Heart left ventricle (tissue), 16 donors: ENCODE measurements at regions not wholly inside any gene's neighbourhood (a gene's known extent, or its start where the extent isn't known, plus 50 kb on each side); places are given as distances from the start of the nearest gene placed in this dataset.

Experiments used
- ATAC-seq, 4 donors: fragments of 200-7000 bp; cut with Tn5 transposase; one replicate each; pipeline ENCODE4 v1.9.1; 2020 to 2022; ENCODE audit warnings: moderate library complexity in 4 of 4, mild to moderate bottlenecking in 3 of 4, moderate number of reproducible peaks in 1 of 4
- DNase-seq, 5 donors: peaks; one replicate each; pipeline ENCODE4 v3.0.0-alpha.2; 2020
- H3K27ac ChIP-seq, 12 donors: fragments of 200-600 bp; sonication (generic) in 4 of 12; one replicate each; pipeline versions ENCODE4 v1.5.0 to v1.8.0; 2016 to 2022; ENCODE audit warnings: mild to moderate bottlenecking in 2 of 12
- H3K27me3 ChIP-seq, 9 donors: fragments of 200-600 bp; sonication (generic) in 2 of 9; one replicate each; pipeline versions ENCODE4 v1.5.1 to v1.8.0; 2016 to 2022; ENCODE audit warnings: mild to moderate bottlenecking in 3 of 9
- H3K36me3 ChIP-seq, 9 donors: fragments of 200-600 bp; sonication (generic) in 2 of 9; one replicate each; pipeline versions ENCODE4 v1.5.0 to v1.8.0; 2018 to 2022; ENCODE audit warnings: mild to moderate bottlenecking in 2 of 9
- H3K4me1 ChIP-seq, 12 donors: fragments of 200-600 bp; sonication (generic) in 4 of 12; one replicate each; pipeline versions ENCODE4 v1.5.0 to v1.8.0; 2016 to 2022; ENCODE audit warnings: mild to moderate bottlenecking in 3 of 12
- H3K4me3 ChIP-seq, 12 donors: fragments of 200-600 bp; sonication (generic) in 4 of 12; one replicate each; pipeline versions ENCODE4 v1.5.0 to v1.8.0; 2017 to 2022; ENCODE audit warnings: mild to moderate bottlenecking in 9 of 12, moderate library complexity in 4 of 12
- H3K9me3 ChIP-seq, 12 donors: fragments of 200-600 bp; sonication (generic) in 4 of 12; one replicate each; pipeline versions ENCODE4 v1.5.0 to v1.8.0; 2016 to 2022; ENCODE audit warnings: mild to moderate bottlenecking in 1 of 12
- CTCF ChIP-seq, 12 donors: fragments of 200-600 bp; sonication (generic) in 4 of 12; IDR thresholded peaks; one replicate each; pipeline versions ENCODE4 v1.5.0 to v1.8.0; 2018 to 2022; ENCODE audit warnings: antibody characterized with exemption in 12 of 12, mild to moderate bottlenecking in 5 of 12
- POLR2A ChIP-seq, 2 donors: fragments of 450-650 bp; IDR thresholded peaks; one replicate each; pipeline ENCODE4 v1.6.1; 2017; ENCODE audit warnings: antibody characterized with exemption in 2 of 2, mild to moderate bottlenecking in 2 of 2, moderate library complexity in 2 of 2
- WGBS, 4 donors: extraction: QIAGEN DNeasy Blood & Tissue Kit in 2 of 4; methylation state at CpG; one replicate each; pipeline versions ENCODE4 v1.1.5 to v1.1.7; 2013 to 2018; 5-methylcytosine and 5-hydroxymethylcytosine counted together
- intact Hi-C, 10 donors: fragments of 100-400 bp; cut with DNase I; formaldehyde crosslinking; loops; one replicate each; pipeline versions ENCODE4 v1.11.1 to v1.14.2; 2022
- donor health status: ischemic (EF 13 %, LVEDD 7.1; RV severe dilation, severe dysfunction).
- donor health status: healthy with polysubstance abuse.
- donor health status: DM: no; HTN: yes; CAD: no.
- donor health status: DM: no; HTN: no; CAD: no.
- donor health status: ischemic (EF 25% LVEDD 6.9; RV normal size, moderate dysfunction).
- donor health status: ischemic (EF 25% LVEDD 5.7; RV mildly dilated, moderate dysfunction).
- donor health status: healthy.
- donor health status: DM: yes; HTN: yes; CAD: no.
- donor health status: ischemic (EF 35%, LVEDD 5.7; RV mildly dilated, moderate dysfunction).
- donor health status: nonischemic (EF 11% LVEDD 7.7; RV severe dilation, severe dysfunction).
- donor health status: DM: yes; HTN: yes; CAD: no.
- donor health status: PGD.
- donor health status: ischemic (EF 29% LVEDD 5.4; RV normal size, mild dysfunction).
- donor health status: nonischemic (EF 23%, LVEDD 6.1; RV moderate dilation, normal function).

GRCh38 chr11:45026835-45027234 is 76.2 kb upstream of the TP53I11 start:
- TF ChIP-seq CTCF (IDR thresholded peaks at IDR 0.05): no peak
- no peak for TF ChIP-seq POLR2A (IDR thresholded peaks at IDR 0.05)
- ATAC-seq: peak in 2 of 4 donors; percentile 19 to 28
- intact Hi-C loops: loop anchor here in 4 of 10 donors (2.0 to 5.0 kb wide), 3 partner anchors 20 to 80 kb away; no protein-coding TSS in a partner anchor

GRCh38 chr11:45027312-45027711 is 76.6 kb upstream of the TP53I11 start:
- WGBS, 4 donors: 92 to 97% (median 96%) methylated on average over 4 of the region's 4 CpGs

More at GRCh38 chr11:45026835-45027234, 76.2 kb upstream of the TP53I11 start:
- WGBS, 4 donors: 26 to 40% (median 37%) methylated on average over 3 to 6 of the region's 6 CpGs
- H3K4me3 ChIP-seq: no peak overlapping the region
- no peaks in the 10 kb centered on the region for H3K36me3 ChIP-seq
- no peaks in the 10 kb centered on the region for H3K9me3 ChIP-seq
- DNase-seq: no peak
- peaks cover 3 to 57% (median 29%) of the 10 kb centered on the region in 12 donors for H3K4me1 ChIP-seq
- no peaks in the 10 kb centered on the region for H3K27me3 ChIP-seq
- peak overlapping the region in 10 of 12 donors; percentile 16 to 85 (median 65) for H3K27ac ChIP-seq

GRCh38 chr11:45028911-45029682 is 78.4 kb upstream of the TP53I11 start:
- no peak overlapping the region for H3K4me3 ChIP-seq
- H3K4me1 ChIP-seq: peaks cover 3 to 50% (median 17%) of the 10 kb centered on the region in 12 donors
- no peaks in the 10 kb centered on the region for H3K27me3 ChIP-seq
- peak overlapping the region in 5 of 12 donors; percentile 26 to 46 (median 27) for H3K27ac ChIP-seq
- H3K36me3 ChIP-seq: no peaks in the 10 kb centered on the region
- 63 to 83% (median 67%) methylated on average over 12 to 13 of the region's 13 CpGs for WGBS, 4 donors
- intact Hi-C loops: loop anchor here in 3 of 10 donors (5.0 kb wide), 2 partner anchors 58 to 82 kb away; no protein-coding TSS in a partner anchor
- ATAC-seq (peak; percentile 12 to 43 (median 16)), DNase-seq (peak in 3 of 5 donors; percentile 47 to 81 (median 55))
- TF ChIP-seq POLR2A (IDR thresholded peaks at IDR 0.05): no peak
- TF ChIP-seq CTCF (IDR thresholded peaks at IDR 0.05): no peak
- H3K9me3 ChIP-seq: peaks cover 0 to 3% (median 0%) of the 10 kb centered on the region in 12 donors

More at GRCh38 chr11:45027312-45027711, 76.6 kb upstream of the TP53I11 start:
- Histone ChIP-seq H3K4me1 (peaks cover 3 to 52% (median 24%) of the 10 kb centered on the region in 12 donors), H3K36me3 (no peaks in the 10 kb centered on the region), H3K27me3 (no peaks in the 10 kb centered on the region), H3K4me3 (no peak overlapping the region), H3K9me3 (no peaks in the 10 kb centered on the region), H3K27ac (peak overlapping the region in 7 of 12 donors; percentile 53 to 85 (median 80))
- TF ChIP-seq POLR2A (IDR thresholded peaks at IDR 0.05): no peak
- TF ChIP-seq CTCF (IDR thresholded peaks at IDR 0.05): no peak
- ATAC-seq (no peak), DNase-seq (no peak)
- intact Hi-C loops: loop anchor here in 4 of 10 donors (2.0 to 5.0 kb wide), 3 partner anchors 19 to 80 kb away; no protein-coding TSS in a partner anchor

GRCh38 chr11:45030778-45031177 is 80.1 kb upstream of the TP53I11 start:
- H3K4me3 ChIP-seq: no peak overlapping the region
- no peak for ATAC-seq
- no peak for DNase-seq
- no peak overlapping the region for H3K27ac ChIP-seq
- 81 to 90% (median 88%) methylated on average over 6 of the region's 6 CpGs for WGBS, 4 donors
- H3K36me3 ChIP-seq: no peaks in the 10 kb centered on the region
- H3K4me1 ChIP-seq: peaks cover 3 to 38% (median 14%) of the 10 kb centered on the region in 12 donors
- no peaks in the 10 kb centered on the region for H3K27me3 ChIP-seq
- intact Hi-C loops: no loop called here
- TF ChIP-seq CTCF (IDR thresholded peaks at IDR 0.05) (no peak), POLR2A (IDR thresholded peaks at IDR 0.05) (no peak)
- peaks cover 0 to 3% (median 0%) of the 10 kb centered on the region in 12 donors for H3K9me3 ChIP-seq
